Neural crest cell (in vitro differentiated cells): ENCODE measurements at regions not wholly inside any gene's neighbourhood (a gene's known extent, or its start where the extent isn't known, plus 50 kb on each side); places are given as distances from the start of the nearest gene placed in this dataset.

ENCODE experiments used
- DNase-seq: peaks from one replicate; pipeline ENCODE4 v3.0.0; 2021; ENCODE audit warnings: low read depth, mixed read lengths, low spot score
- H3K27ac Mint-ChIP-seq: one replicate; pipeline ENCODE4 v1.8.0; 2021; ENCODE audit warnings: mild to moderate bottlenecking, mixed read lengths; ENCODE audit not compliant: unreplicated experiment
- H3K27me3 Mint-ChIP-seq: 2 replicates; pipeline ENCODE4 v1.8.0; 2021; ENCODE audit warnings: low read depth, mild to moderate bottlenecking, mixed read lengths
- H3K36me3 Mint-ChIP-seq: 2 replicates; pipeline ENCODE4 v1.8.0; 2021; ENCODE audit warnings: low read depth, mild to moderate bottlenecking, mixed read lengths
- H3K4me1 Mint-ChIP-seq: 2 replicates; pipeline ENCODE4 v1.8.0; 2021; ENCODE audit warnings: mixed read lengths
- H3K4me3 Mint-ChIP-seq: one replicate; pipeline ENCODE4 v1.8.0; 2021; ENCODE audit warnings: mild to moderate bottlenecking, mixed read lengths
- H3K9me3 Mint-ChIP-seq: 2 replicates; pipeline ENCODE4 v1.8.0; 2021; ENCODE audit warnings: mixed read lengths
- CTCF ChIP-seq: fragments of 200-600 bp; sonication (generic); conservative IDR thresholded peaks from 2 replicates; pipeline ENCODE4 v1.5.0; 2021; ENCODE audit warnings: antibody characterized with exemption, mild to moderate bottlenecking

DNA sequence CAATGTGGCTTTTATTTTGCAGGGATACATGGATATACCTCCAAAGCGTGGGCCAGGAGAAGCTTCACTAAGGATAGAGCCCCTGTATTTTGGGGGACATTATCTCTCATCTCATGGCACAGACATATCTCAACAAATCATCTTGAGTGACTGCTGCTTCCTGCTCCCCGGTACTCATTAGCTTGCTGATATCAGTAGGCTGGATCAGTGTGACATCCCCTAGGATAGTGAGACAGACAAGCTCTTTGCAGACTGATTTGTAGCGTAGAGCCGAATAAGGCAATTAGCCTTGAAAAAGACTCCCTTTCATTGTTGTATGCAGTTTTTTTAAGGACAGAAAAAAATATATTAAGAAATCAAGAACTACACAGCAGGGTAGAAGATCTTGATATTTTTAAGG lies 237.7 kb upstream of the CDH9 start:
- H3K4me1 Mint-ChIP-seq, result no peaks in the 10 kb centered on the region
- H3K4me3 Mint-ChIP-seq, result no peak overlapping the region
- no peaks in the 10 kb centered on the region for H3K36me3 Mint-ChIP-seq
- H3K9me3 Mint-ChIP-seq, result no peaks in the 10 kb centered on the region
- TF ChIP-seq CTCF, result no peak
- H3K27ac Mint-ChIP-seq, result no peak overlapping the region
- H3K27me3 Mint-ChIP-seq, result no peaks in the 10 kb centered on the region
- DNase-seq, result no peak

DNA sequence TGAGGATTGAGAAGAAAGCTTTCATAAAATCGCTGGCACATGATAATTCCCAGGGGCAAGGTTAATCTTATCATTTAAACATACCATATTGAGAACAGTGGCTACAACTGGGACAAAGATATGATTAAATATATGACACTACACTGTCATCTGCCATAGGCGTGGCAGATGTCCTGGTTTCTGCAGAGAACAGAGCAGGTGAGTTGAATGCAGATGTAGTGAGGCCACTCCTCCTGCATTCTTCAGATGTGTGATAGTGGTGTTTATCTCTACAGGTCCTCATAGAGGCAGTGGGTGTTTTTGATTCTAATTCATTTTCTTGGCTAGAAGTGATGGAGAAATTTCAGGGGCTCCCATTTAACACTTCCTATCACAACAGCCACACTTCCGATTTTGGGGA lies 237.0 kb upstream of the CDH9 start:
- H3K4me3 Mint-ChIP-seq, result no peak overlapping the region
- H3K4me1 Mint-ChIP-seq, result no peaks in the 10 kb centered on the region
- DNase-seq, result no peak
- no peak for TF ChIP-seq CTCF
- no peaks in the 10 kb centered on the region for H3K27me3 Mint-ChIP-seq
- no peak overlapping the region for H3K27ac Mint-ChIP-seq
- H3K9me3 Mint-ChIP-seq, result no peaks in the 10 kb centered on the region
- H3K36me3 Mint-ChIP-seq, result no peaks in the 10 kb centered on the region

- no peaks in the 10 kb centered on the region for H3K36me3 Mint-ChIP-seq
- no peaks in the 10 kb centered on the region for H3K27me3 Mint-ChIP-seq
- no peaks in the 10 kb centered on the region for H3K4me1 Mint-ChIP-seq
- no peak overlapping the region for H3K27ac Mint-ChIP-seq
- peaks cover 4% of the 10 kb centered on the region for H3K9me3 Mint-ChIP-seq
- DNase-seq, result no peak
- H3K4me3 Mint-ChIP-seq, result no peak overlapping the region
- TF ChIP-seq CTCF, result no peak
Measured at GRCh38 chr5:27269766-27270165, 231.4 kb upstream of the CDH9 start.

- H3K9me3 Mint-ChIP-seq, result peaks cover 15% of the 10 kb centered on the region
- no peak for DNase-seq
- TF ChIP-seq CTCF, result no peak
- no peaks in the 10 kb centered on the region for H3K27me3 Mint-ChIP-seq
- no peak overlapping the region for H3K27ac Mint-ChIP-seq
- no peak overlapping the region for H3K4me3 Mint-ChIP-seq
- no peaks in the 10 kb centered on the region for H3K36me3 Mint-ChIP-seq
- H3K4me1 Mint-ChIP-seq, result no peaks in the 10 kb centered on the region
Measured at GRCh38 chr5:27267209-27267824, 228.9 kb upstream of the CDH9 start.

DNA sequence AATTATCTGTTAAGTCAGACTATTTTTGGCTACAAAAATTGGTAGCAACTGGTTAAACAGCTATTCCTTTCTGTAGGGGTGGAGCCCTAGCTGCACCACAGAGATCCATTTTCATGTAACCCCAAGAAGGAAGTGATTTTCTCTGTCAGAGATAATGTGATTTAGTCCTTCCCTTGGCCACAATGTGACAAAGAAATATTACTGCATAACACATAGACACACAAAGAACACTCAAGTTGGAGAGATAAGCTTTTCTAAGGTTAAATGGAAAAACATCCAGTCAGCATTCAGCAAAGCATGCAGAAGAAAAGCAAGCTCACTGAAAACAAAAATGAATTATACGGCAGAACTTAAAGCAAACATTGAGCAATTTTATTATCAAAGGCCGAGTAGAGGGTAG lies 227.8 kb upstream of the CDH9 start:
- no peaks in the 10 kb centered on the region for H3K36me3 Mint-ChIP-seq
- H3K27ac Mint-ChIP-seq, result no peak overlapping the region
- H3K27me3 Mint-ChIP-seq, result no peaks in the 10 kb centered on the region
- DNase-seq, result no peak
- TF ChIP-seq CTCF, result no peak
- peaks cover 15% of the 10 kb centered on the region for H3K9me3 Mint-ChIP-seq
- H3K4me3 Mint-ChIP-seq, result no peak overlapping the region
- no peaks in the 10 kb centered on the region for H3K4me1 Mint-ChIP-seq
